Subcutaneous abdominal adipose tissue (tissue), 5 donors: ENCODE measurements at regions not wholly inside any gene's neighbourhood (a gene's known extent, or its start where the extent isn't known, plus 50 kb on each side); places are given as distances from the start of the nearest gene placed in this dataset.

Source experiments
- H3K27ac ChIP-seq: one replicate; pipeline ENCODE4 v1.7.0; 2013; ENCODE audit warnings: low read depth, mild to moderate bottlenecking, inconsistent platforms, low read length, moderate library complexity
- H3K27me3 ChIP-seq, 5 donors: one replicate each; pipeline ENCODE4 v1.7.0; 2013; ENCODE audit warnings: low read length in 5 of 5, inconsistent platforms in 1 of 5; ENCODE audit not compliant: control insufficient read depth in 5 of 5, insufficient read depth in 4 of 5
- H3K36me3 ChIP-seq, 5 donors: one replicate each; pipeline ENCODE4 v1.7.0; 2013; ENCODE audit warnings: low read length in 5 of 5; ENCODE audit not compliant: control insufficient read depth in 5 of 5, insufficient read depth in 5 of 5
- H3K4me1 ChIP-seq, 5 donors: one replicate each; pipeline ENCODE4 v1.7.0; 2013; ENCODE audit warnings: low read length in 5 of 5, mild to moderate bottlenecking in 3 of 5, moderate library complexity in 1 of 5; ENCODE audit not compliant: control insufficient read depth in 5 of 5, insufficient read depth in 5 of 5
- H3K4me3 ChIP-seq, 5 donors: one replicate each; pipeline ENCODE4 v1.7.0; 2013; ENCODE audit warnings: low read length in 5 of 5, low read depth in 1 of 5
- H3K9ac ChIP-seq, 5 donors: one replicate each; pipeline ENCODE4 v1.7.0; 2013; ENCODE audit warnings: low read length in 5 of 5, mild to moderate bottlenecking in 4 of 5, moderate library complexity in 3 of 5
- H3K9me3 ChIP-seq, 5 donors: one replicate each; pipeline ENCODE4 v1.7.0; 2013; ENCODE audit warnings: low read length in 5 of 5; ENCODE audit not compliant: control insufficient read depth in 5 of 5
- donor health status: healthy.
- donor health status: healthy.
- donor health status: healthy.
- donor health status: healthy.
- donor health status: healthy.

- Histone ChIP-seq H3K27ac (no peak overlapping the region), H3K4me1 (peaks cover 0 to 14% (median 10%) of the 10 kb centered on the region in 5 donors), H3K9me3 (peaks cover 0 to 3% (median 0%) of the 10 kb centered on the region in 5 donors), H3K27me3 (no peaks in the 10 kb centered on the region), H3K36me3 (no peaks in the 10 kb centered on the region), H3K4me3 (no peak overlapping the region), H3K9ac (no peak overlapping the region)
Observed at GRCh38 chr15:95837341-95838004, 493.0 kb upstream of the NR2F2 start.

DNA sequence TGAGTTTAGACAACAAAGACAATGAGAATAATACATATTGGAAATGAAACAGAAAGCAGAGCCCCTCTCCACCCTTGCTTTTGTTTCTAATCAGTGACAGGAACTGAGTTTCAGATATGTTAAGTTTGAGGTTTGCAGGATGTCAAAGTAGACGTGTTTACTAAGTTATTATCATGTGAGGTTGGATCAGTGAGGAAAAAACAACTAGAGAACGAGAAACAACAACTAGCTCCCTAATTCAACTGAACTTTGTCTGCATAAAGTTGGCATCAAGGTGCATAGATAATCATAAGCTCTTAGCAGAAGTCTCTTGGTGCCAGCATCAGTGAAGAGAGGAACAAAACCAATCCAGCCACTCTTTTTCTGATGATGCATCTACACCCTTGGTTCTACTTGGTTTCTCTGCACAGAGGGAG lies 491.1 kb upstream of the NR2F2 start:
- no peak overlapping the region for H3K9ac ChIP-seq
- H3K9me3 ChIP-seq = peaks cover 0 to 3% (median 0%) of the 10 kb centered on the region in 5 donors
- H3K36me3 ChIP-seq = no peaks in the 10 kb centered on the region
- no peaks in the 10 kb centered on the region for H3K27me3 ChIP-seq
- H3K27ac ChIP-seq = no peak overlapping the region
- no peak overlapping the region for H3K4me3 ChIP-seq
- H3K4me1 ChIP-seq = peaks cover 0 to 24% (median 22%) of the 10 kb centered on the region in 5 donors

GRCh38 chr15:95840004-95840403 lies 490.5 kb upstream of the NR2F2 start:
- H3K9ac ChIP-seq = no peak overlapping the region
- no peaks in the 10 kb centered on the region for H3K36me3 ChIP-seq
- H3K27me3 ChIP-seq = no peaks in the 10 kb centered on the region
- peaks cover 0 to 2% (median 0%) of the 10 kb centered on the region in 5 donors for H3K9me3 ChIP-seq
- H3K4me3 ChIP-seq = no peak overlapping the region
- H3K27ac ChIP-seq = no peak overlapping the region
- peaks cover 0 to 24% (median 22%) of the 10 kb centered on the region in 5 donors for H3K4me1 ChIP-seq

DNA sequence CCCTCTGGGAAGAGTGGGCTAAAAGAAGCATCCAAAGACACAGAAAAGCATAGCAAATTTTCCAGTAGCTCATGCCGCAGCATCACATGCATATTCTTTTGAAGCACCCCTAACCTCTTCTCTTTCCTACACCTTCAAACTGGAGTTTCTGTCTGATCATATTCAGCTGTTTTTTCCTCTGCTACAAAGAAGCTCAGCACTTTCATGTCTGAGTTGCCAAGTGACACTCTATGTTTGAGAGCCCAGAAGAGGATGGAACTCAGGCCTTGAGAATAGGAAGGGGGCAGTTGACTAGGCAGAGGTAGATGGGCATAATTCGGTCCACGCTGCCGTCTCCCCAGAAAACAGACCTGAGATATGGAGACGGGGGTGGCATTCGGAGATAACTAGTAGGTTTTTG lies 489.6 kb upstream of the NR2F2 start:
- no peaks in the 10 kb centered on the region for H3K9me3 ChIP-seq
- H3K4me1 ChIP-seq = peaks cover 0 to 24% (median 22%) of the 10 kb centered on the region in 5 donors
- H3K9ac ChIP-seq = no peak overlapping the region
- H3K27ac ChIP-seq = no peak overlapping the region
- no peaks in the 10 kb centered on the region for H3K27me3 ChIP-seq
- H3K36me3 ChIP-seq = no peaks in the 10 kb centered on the region
- no peak overlapping the region for H3K4me3 ChIP-seq

- Histone ChIP-seq H3K4me3 (no peak overlapping the region), H3K9me3 (no peaks in the 10 kb centered on the region), H3K9ac (no peak overlapping the region), H3K27ac (no peak overlapping the region), H3K4me1 (peaks cover 0 to 24% (median 22%) of the 10 kb centered on the region in 5 donors), H3K36me3 (no peaks in the 10 kb centered on the region), H3K27me3 (no peaks in the 10 kb centered on the region)
Observed at GRCh38 chr15:95842576-95842975, 487.9 kb upstream of the NR2F2 start.

- Histone ChIP-seq H3K27me3 (no peaks in the 10 kb centered on the region), H3K9me3 (no peaks in the 10 kb centered on the region), H3K4me3 (peak overlapping the region in 1 of 5 donors; percentile 1), H3K4me1 (peaks cover 0 to 24% (median 22%) of the 10 kb centered on the region in 5 donors), H3K27ac (no peak overlapping the region), H3K36me3 (no peaks in the 10 kb centered on the region), H3K9ac (no peak overlapping the region)
Observed at GRCh38 chr15:95843241-95843910, 487.1 kb upstream of the NR2F2 start.

- Histone ChIP-seq H3K27me3 (no peaks in the 10 kb centered on the region), H3K4me1 (peaks cover 0 to 14% (median 8%) of the 10 kb centered on the region in 5 donors), H3K9ac (no peak overlapping the region), H3K36me3 (no peaks in the 10 kb centered on the region), H3K4me3 (no peak overlapping the region), H3K27ac (no peak overlapping the region), H3K9me3 (no peaks in the 10 kb centered on the region)
Observed at GRCh38 chr15:95845862-95846515, 484.5 kb upstream of the NR2F2 start.

DNA sequence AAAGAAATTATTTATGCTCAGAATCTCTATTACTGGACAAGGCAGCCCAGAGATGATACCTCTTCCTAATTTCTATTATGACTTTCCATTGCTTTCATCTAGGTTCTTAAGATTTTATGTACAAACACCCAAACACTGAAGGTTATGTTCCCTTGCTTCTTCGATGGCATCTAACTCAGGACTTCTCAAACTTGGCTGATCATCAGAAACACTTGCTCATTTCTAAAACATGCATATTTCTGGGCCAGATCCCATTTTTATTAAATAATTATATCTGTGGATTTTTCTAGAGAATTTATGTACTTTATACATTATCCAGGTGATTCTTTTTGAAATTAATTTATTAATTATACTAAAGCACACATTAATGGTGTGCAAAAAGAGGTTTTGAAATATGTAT lies 482.4 kb upstream of the NR2F2 start:
- Histone ChIP-seq H3K9ac (no peak overlapping the region), H3K9me3 (no peaks in the 10 kb centered on the region), H3K27ac (no peak overlapping the region), H3K36me3 (no peaks in the 10 kb centered on the region), H3K4me1 (peaks cover 0 to 7% (median 6%) of the 10 kb centered on the region in 5 donors), H3K27me3 (no peaks in the 10 kb centered on the region), H3K4me3 (no peak overlapping the region)

GRCh38 chr15:95850837-95851236 lies 479.7 kb upstream of the NR2F2 start:
- Histone ChIP-seq H3K9me3 (no peaks in the 10 kb centered on the region), H3K4me3 (no peak overlapping the region), H3K4me1 (no peaks in the 10 kb centered on the region), H3K9ac (no peak overlapping the region), H3K36me3 (no peaks in the 10 kb centered on the region), H3K27me3 (no peaks in the 10 kb centered on the region), H3K27ac (no peak overlapping the region)

- no peak overlapping the region for H3K9ac ChIP-seq
- no peaks in the 10 kb centered on the region for H3K9me3 ChIP-seq
- no peak overlapping the region for H3K27ac ChIP-seq
- H3K36me3 ChIP-seq = no peaks in the 10 kb centered on the region
- no peak overlapping the region for H3K4me3 ChIP-seq
- no peaks in the 10 kb centered on the region for H3K27me3 ChIP-seq
- peaks cover 0 to 10% (median 9%) of the 10 kb centered on the region in 5 donors for H3K4me1 ChIP-seq
Observed at GRCh38 chr15:95853350-95853749, 477.1 kb upstream of the NR2F2 start.
